Prostate gland (tissue), 2 donors: ENCODE measurements at regions not wholly inside any gene's neighbourhood (a gene's known extent, or its start where the extent isn't known, plus 50 kb on each side); places are given as distances from the start of the nearest gene placed in this dataset.

Source experiments
- DNase-seq: peaks from one replicate; pipeline ENCODE4 v3.0.0-alpha.2; 2019; ENCODE audit warnings: low spot score
- H3K27ac ChIP-seq, 2 donors: fragments of 200-600 bp; sonication (generic); 2 replicates each; pipeline ENCODE4 v1.5.1; 2017 to 2019
- H3K27me3 ChIP-seq: fragments of 200-600 bp; sonication (generic); replicated peaks from 2 replicates; pipeline ENCODE4 v1.5.1; 2019; ENCODE audit not compliant: insufficient read depth
- H3K36me3 ChIP-seq, 2 donors: fragments of 200-600 bp; sonication (generic); 1 replicate in 1 of 2; 2 replicates in 1 of 2; pipeline versions ENCODE4 v1.5.1 to v1.8.1; 2017 to 2019
- H3K4me1 ChIP-seq: fragments of 200-600 bp; sonication (generic); replicated peaks from 2 replicates; pipeline ENCODE4 v1.5.1; 2019
- H3K4me3 ChIP-seq, 2 donors: fragments of 200-600 bp; sonication (generic); 2 replicates each; pipeline ENCODE4 v1.5.1; 2017 to 2019
- H3K9me3 ChIP-seq: fragments of 200-600 bp; sonication (generic); 2 replicates; pipeline ENCODE4 v1.5.1; 2017
- CTCF ChIP-seq, 4 experiments: fragments of 200-600 bp in 2 of 4; fragments of 450-650 bp in 2 of 4; sonication (generic) in 2 of 4; IDR thresholded peaks; 1 replicate in 3 of 4; 2 replicates in 1 of 4; pipeline ENCODE4 v1.5.1; 2016 to 2019; ENCODE audit warnings: antibody characterized with exemption in 4 of 4, mild to moderate bottlenecking in 2 of 4, moderate library complexity in 2 of 4
- POLR2A ChIP-seq: fragments of 450-650 bp; IDR thresholded peaks from one replicate; pipeline ENCODE4 v1.6.1; 2016; ENCODE audit warnings: antibody characterized with exemption, mild to moderate bottlenecking
- POLR2AphosphoS5 ChIP-seq: sonication (generic); formaldehyde crosslinking; IDR thresholded peaks from one replicate; pipeline ENCODE4 v1.6.1; 2017; ENCODE audit warnings: antibody characterized with exemption
- WGBS: methylation state at CpG from one replicate; pipeline ENCODE4 v1.1.5; 2018; 5-methylcytosine and 5-hydroxymethylcytosine counted together
- intact Hi-C: fragments of 100-400 bp; cut with DNase I; formaldehyde crosslinking; loops from one replicate; pipeline ENCODE4 v1.14.2; 2022

DNA sequence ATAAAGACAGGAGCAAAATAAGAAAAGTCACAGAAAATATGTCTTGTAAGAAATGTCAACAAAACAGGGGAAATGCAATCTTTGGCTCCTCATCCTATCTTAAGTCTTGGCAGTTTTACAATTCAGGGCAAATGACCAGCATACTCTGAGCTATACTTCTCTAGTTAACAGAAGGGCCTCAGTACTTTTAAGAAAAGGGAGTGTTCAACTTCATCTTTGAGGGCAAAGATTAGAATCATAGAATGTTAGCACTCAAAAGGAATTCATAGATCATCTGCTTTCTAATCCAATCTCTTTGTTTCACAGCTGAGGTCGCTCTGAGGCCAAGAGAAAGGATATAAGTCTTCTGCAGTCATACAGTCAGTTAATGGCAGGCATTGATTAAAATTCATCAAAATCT, 174.0 kb upstream of the NT5C1B start:
- Histone ChIP-seq H3K27ac (no peak overlapping the region), H3K4me3 (no peak overlapping the region), H3K36me3 (no peaks in the 10 kb centered on the region), H3K27me3 (no peaks in the 10 kb centered on the region), H3K4me1 (no peaks in the 10 kb centered on the region), H3K9me3 (no peaks in the 10 kb centered on the region)
- intact Hi-C loops: no loop called here
- WGBS: 97% methylated on average over 1 of the region's 1 CpG
- DNase-seq: no peak
- no peak for TF ChIP-seq CTCF (IDR thresholded peaks at IDR 0.05)
- no peak for TF ChIP-seq POLR2A
- no peak for TF ChIP-seq POLR2AphosphoS5

DNA sequence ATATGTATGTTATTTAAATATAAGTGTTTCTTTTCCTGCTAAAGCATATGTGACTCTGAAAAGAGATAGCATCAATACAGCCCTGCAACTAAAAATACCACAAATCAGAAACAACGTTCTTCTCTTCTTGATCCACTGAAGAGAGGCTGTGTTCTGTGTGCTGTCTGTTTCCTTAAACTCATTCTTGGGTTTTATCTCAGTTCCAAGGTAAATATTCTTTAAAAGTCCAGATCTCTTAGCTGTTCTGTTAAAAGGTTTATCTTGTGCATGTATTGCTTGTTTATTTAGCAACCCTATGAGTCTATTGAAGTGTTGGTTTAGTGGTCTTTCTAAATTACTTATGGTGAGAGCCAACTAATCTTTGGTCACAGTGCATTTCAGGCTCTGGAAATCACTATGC, 173.3 kb upstream of the NT5C1B start:
- H3K36me3 ChIP-seq: no peaks in the 10 kb centered on the region
- H3K27ac ChIP-seq: no peak overlapping the region
- intact Hi-C loops: no loop called here
- H3K4me1 ChIP-seq: no peaks in the 10 kb centered on the region
- H3K9me3 ChIP-seq: no peaks in the 10 kb centered on the region
- TF ChIP-seq CTCF (IDR thresholded peaks at IDR 0.05): no peak
- TF ChIP-seq POLR2AphosphoS5: no peak
- no peak for TF ChIP-seq POLR2A
- H3K27me3 ChIP-seq: no peaks in the 10 kb centered on the region
- 9% methylated on average over 1 of the region's 1 CpG for WGBS
- DNase-seq: no peak
- H3K4me3 ChIP-seq: no peak overlapping the region

- Histone ChIP-seq H3K4me1 (no peaks in the 10 kb centered on the region), H3K36me3 (no peaks in the 10 kb centered on the region), H3K27ac (no peak overlapping the region), H3K27me3 (no peaks in the 10 kb centered on the region), H3K4me3 (no peak overlapping the region), H3K9me3 (no peaks in the 10 kb centered on the region)
- TF ChIP-seq POLR2A (no peak), CTCF (IDR thresholded peaks at IDR 0.05) (no peak), POLR2AphosphoS5 (no peak)
- 100% methylated on average over 1 of the region's 1 CpG for WGBS
- DNase-seq: no peak
- intact Hi-C loops: loop anchor here (5.0 kb wide), 1 partner anchor 223 kb away; no protein-coding TSS in a partner anchor
Observed at GRCh38 chr2:18754286-18754685, 164.9 kb upstream of the NT5C1B start.

DNA sequence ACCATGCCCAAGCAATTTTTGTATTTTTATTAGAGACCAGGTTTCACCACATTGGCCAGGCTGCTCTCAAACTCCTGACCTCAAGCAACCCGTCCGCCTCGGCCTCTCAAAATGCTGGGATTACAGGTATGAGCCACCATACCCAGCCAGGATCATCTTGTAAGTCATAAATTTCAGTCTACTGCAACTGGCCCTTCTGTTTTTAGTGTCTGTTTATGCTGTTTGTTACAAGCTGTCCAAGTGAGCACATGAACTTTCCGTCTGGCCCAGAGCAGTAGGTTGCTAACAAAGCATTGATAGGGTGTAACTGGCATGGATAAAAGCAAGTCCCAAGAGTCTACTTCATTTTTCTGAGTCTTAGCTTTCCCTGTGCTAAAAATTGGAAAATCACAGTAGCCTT, 164.4 kb upstream of the NT5C1B start:
- intact Hi-C loops: loop anchor here (5.0 kb wide), 1 partner anchor 224 kb away; no protein-coding TSS in a partner anchor
- Histone ChIP-seq H3K36me3 (no peaks in the 10 kb centered on the region), H3K9me3 (no peaks in the 10 kb centered on the region), H3K27ac (no peak overlapping the region), H3K4me1 (no peaks in the 10 kb centered on the region), H3K27me3 (no peaks in the 10 kb centered on the region), H3K4me3 (no peak overlapping the region)
- TF ChIP-seq POLR2A (no peak), POLR2AphosphoS5 (no peak)
- DNase-seq: no peak
- 85% methylated on average over 4 of the region's 4 CpGs for WGBS

- WGBS: 64% methylated on average over 6 of the region's 6 CpGs
Observed at GRCh38 chr2:18752667-18753422, 163.5 kb upstream of the NT5C1B start.

More at GRCh38 chr2:18752667-18753422, 163.5 kb upstream of the NT5C1B start:
- intact Hi-C loops: loop anchor here (5.0 kb wide), 1 partner anchor 224 kb away; no protein-coding TSS in a partner anchor
- DNase-seq: no peak
- TF ChIP-seq CTCF (IDR thresholded peaks at IDR 0.05): no peak
- no peak for TF ChIP-seq POLR2AphosphoS5
- no peak for TF ChIP-seq POLR2A
- H3K27me3 ChIP-seq: no peaks in the 10 kb centered on the region
- no peak overlapping the region for H3K27ac ChIP-seq
- no peaks in the 10 kb centered on the region for H3K36me3 ChIP-seq
- H3K4me1 ChIP-seq: no peaks in the 10 kb centered on the region
- H3K9me3 ChIP-seq: no peaks in the 10 kb centered on the region
- no peak overlapping the region for H3K4me3 ChIP-seq
